CD8-positive, alpha-beta memory T cell (primary cell): ENCODE measurements at regions not wholly inside any gene's neighbourhood (a gene's known extent, or its start where the extent isn't known, plus 50 kb on each side); places are given as distances from the start of the nearest gene placed in this dataset.

Experiments
- CTCF ChIA-PET: fragments of 350-600 bp; sonication (Branson Sonifier 250); formaldehyde crosslinking; loops from one replicate; lab custom pipeline; 2021; ENCODE audit warnings: antibody characterized with exemption; lab: Charles Lee
- POLR2A ChIA-PET: fragments of 350-600 bp; sonication (Branson Sonifier 250); formaldehyde crosslinking; loops from one replicate; lab custom pipeline; 2021; ENCODE audit warnings: antibody characterized with exemption; lab: Charles Lee
- DNase-seq, 5 donors: peaks; one replicate each; pipeline versions ENCODE4 v3.0.0 to v3.0.0-alpha.2; 2020 to 2022; ENCODE audit warnings: mixed read lengths in 1 of 5
- H3K27ac ChIP-seq: one replicate; pipeline ENCODE4 v1.7.0; 2013; ENCODE audit warnings: low read depth, mild to moderate bottlenecking, low read length, moderate library complexity
- H3K27me3 ChIP-seq: 2 replicates; pipeline ENCODE4 v1.7.0; 2013; ENCODE audit warnings: low read length, mild to moderate bottlenecking; ENCODE audit not compliant: insufficient read depth, poor library complexity, severe bottlenecking
- H3K36me3 ChIP-seq: 2 replicates; pipeline ENCODE4 v1.7.0; 2013; ENCODE audit warnings: mild to moderate bottlenecking, low read length, moderate library complexity; ENCODE audit not compliant: insufficient read depth
- H3K4me1 ChIP-seq: 2 replicates; pipeline ENCODE4 v1.7.0; 2013; ENCODE audit warnings: mild to moderate bottlenecking, low read length, moderate library complexity; ENCODE audit not compliant: insufficient read depth
- H3K4me3 ChIP-seq: 2 replicates; pipeline ENCODE4 v1.7.0; 2013; ENCODE audit warnings: mild to moderate bottlenecking, low read length
- H3K9me3 ChIP-seq: 2 replicates; pipeline ENCODE4 v1.7.0; 2013; ENCODE audit warnings: mild to moderate bottlenecking, low read length
- H3K27ac Mint-ChIP-seq, 8 donors: one replicate each; pipeline ENCODE4 v1.8.0; 2020 to 2021; ENCODE audit warnings: mixed read lengths in 8 of 8, mild to moderate bottlenecking in 6 of 8, inconsistent platforms in 3 of 8, moderate library complexity in 3 of 8
- H3K27me3 Mint-ChIP-seq, 2 donors: one replicate each; pipeline ENCODE4 v1.8.0; 2020 to 2021; ENCODE audit warnings: mixed read lengths in 2 of 2, mild to moderate bottlenecking in 1 of 2, moderate library complexity in 1 of 2
- H3K36me3 Mint-ChIP-seq, 3 donors: one replicate each; pipeline ENCODE4 v1.8.0; 2020 to 2021; ENCODE audit warnings: mixed read lengths in 3 of 3, inconsistent platforms in 1 of 3, mild to moderate bottlenecking in 1 of 3
- H3K4me1 Mint-ChIP-seq, 3 donors: one replicate each; pipeline ENCODE4 v1.8.0; 2020 to 2021; ENCODE audit warnings: mixed read lengths in 3 of 3, inconsistent platforms in 1 of 3, mild to moderate bottlenecking in 1 of 3
- H3K4me3 Mint-ChIP-seq, 7 donors: one replicate each; pipeline ENCODE4 v1.8.0; 2020 to 2021; ENCODE audit warnings: mixed read lengths in 7 of 7, mild to moderate bottlenecking in 6 of 7, moderate library complexity in 4 of 7, inconsistent platforms in 2 of 7
- H3K9me3 Mint-ChIP-seq, 5 donors: one replicate each; pipeline ENCODE4 v1.8.0; 2020 to 2022; ENCODE audit warnings: mixed read lengths in 5 of 5, mild to moderate bottlenecking in 3 of 5, moderate library complexity in 2 of 5, inconsistent platforms in 1 of 5

DNA sequence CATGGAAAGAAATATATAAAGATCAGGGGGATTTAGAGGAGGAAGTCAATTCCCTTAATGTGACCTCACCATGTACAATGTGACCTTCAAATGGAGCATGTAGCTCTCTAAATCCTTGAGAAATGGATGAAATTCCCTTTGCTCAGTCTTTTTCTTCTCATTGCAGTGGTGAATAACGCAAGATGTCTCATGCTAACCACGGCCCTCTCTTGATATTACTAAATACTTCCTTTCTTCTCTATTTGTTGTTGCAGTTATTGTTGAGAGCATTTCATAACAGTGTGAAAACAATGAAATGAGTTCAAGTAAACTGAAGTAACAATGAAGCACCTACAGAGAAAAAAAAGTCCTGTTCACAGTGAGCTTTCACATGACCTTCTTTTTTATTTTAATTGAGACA, 55.6 kb downstream of the ZNF281 start:
- peaks cover 0 to 2% (median 0%) of the 10 kb centered on the region in 3 donors for H3K36me3 Mint-ChIP-seq
- CTCF ChIA-PET = no interaction called here
- no peaks in the 10 kb centered on the region for H3K9me3 Mint-ChIP-seq
- H3K27ac ChIP-seq = no peak overlapping the region
- no peaks in the 10 kb centered on the region for H3K27me3 Mint-ChIP-seq
- no peaks in the 10 kb centered on the region for H3K36me3 ChIP-seq
- no peak for DNase-seq
- no peaks in the 10 kb centered on the region for H3K9me3 ChIP-seq
- POLR2A ChIA-PET = no interaction called here
- H3K4me3 Mint-ChIP-seq = no peak overlapping the region
- peak overlapping the region in 1 of 8 donors; percentile 24 for H3K27ac Mint-ChIP-seq
- no peak overlapping the region for H3K4me3 ChIP-seq
- peaks cover 16% of the 10 kb centered on the region for H3K4me1 ChIP-seq
- peaks cover 31 to 40% (median 38%) of the 10 kb centered on the region in 3 donors for H3K4me1 Mint-ChIP-seq
- H3K27me3 ChIP-seq = no peaks in the 10 kb centered on the region

- DNase-seq = no peak
- Mint-ChIP-seq H3K4me1 (peaks cover 31 to 40% (median 38%) of the 10 kb centered on the region in 3 donors), H3K27ac (peak overlapping the region in 5 of 8 donors; percentile 47 to 93 (median 89)), H3K9me3 (no peaks in the 10 kb centered on the region), H3K4me3 (peak overlapping the region in 5 of 7 donors; percentile 42 to 73 (median 67)), H3K36me3 (peaks cover 0 to 2% (median 0%) of the 10 kb centered on the region in 3 donors), H3K27me3 (no peaks in the 10 kb centered on the region)
- H3K4me3 ChIP-seq = no peak overlapping the region
- H3K4me1 ChIP-seq = peaks cover 16% of the 10 kb centered on the region
- CTCF ChIA-PET = no interaction called here
- H3K9me3 ChIP-seq = no peaks in the 10 kb centered on the region
- no peak overlapping the region for H3K27ac ChIP-seq
- no peaks in the 10 kb centered on the region for H3K27me3 ChIP-seq
- POLR2A ChIA-PET = no interaction called here
- H3K36me3 ChIP-seq = no peaks in the 10 kb centered on the region
These were observed 56.6 kb downstream of the ZNF281 start for GRCh38 chr1:200353232-200353631.

DNA sequence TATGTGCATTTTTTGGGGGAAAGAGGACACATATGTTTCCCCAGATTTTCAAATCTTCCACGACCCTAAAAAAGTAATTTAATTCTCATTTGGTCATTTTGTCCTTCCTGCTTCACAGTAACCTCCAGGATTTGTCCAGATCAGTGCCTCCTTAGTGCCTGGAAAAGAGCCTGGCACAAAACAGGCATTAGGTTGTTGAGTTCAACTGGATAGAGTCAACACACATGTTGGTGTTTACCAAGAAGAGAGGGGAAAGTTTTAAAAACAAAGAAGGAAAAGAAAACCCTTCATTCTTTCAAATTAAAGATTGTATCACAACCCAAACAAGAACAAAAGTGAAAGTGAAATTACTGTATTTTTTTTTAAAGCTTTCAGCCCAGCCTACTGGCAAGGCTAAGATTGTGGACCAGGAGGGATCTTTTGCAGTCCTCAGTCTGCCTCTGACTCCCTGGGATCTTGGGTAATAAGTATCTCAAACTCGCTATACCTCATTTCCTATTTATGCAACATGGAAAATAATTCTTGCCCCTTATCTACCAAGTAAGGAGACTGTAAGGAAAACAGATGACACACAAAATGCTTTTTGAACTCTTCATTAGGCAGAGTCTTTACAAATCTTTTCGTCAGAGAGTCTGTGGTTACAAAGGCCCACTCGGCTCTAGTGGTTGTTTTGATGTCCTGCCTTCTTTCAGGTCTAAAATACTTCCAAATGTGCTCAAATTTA, 57.8 kb downstream of the ZNF281 start:
- H3K27me3 ChIP-seq = no peaks in the 10 kb centered on the region
- H3K27ac ChIP-seq = no peak overlapping the region
- H3K9me3 ChIP-seq = no peaks in the 10 kb centered on the region
- H3K4me3 ChIP-seq = peak overlapping the region; percentile 35
- H3K4me1 Mint-ChIP-seq = peaks cover 31 to 40% (median 38%) of the 10 kb centered on the region in 3 donors
- ChIA-PET POLR2A (no interaction called here), CTCF (no interaction called here)
- peak overlapping the region; percentile 25 to 94 (median 82) for H3K27ac Mint-ChIP-seq
- no peaks in the 10 kb centered on the region for H3K27me3 Mint-ChIP-seq
- peak overlapping the region in 6 of 7 donors; percentile 76 to 89 (median 80) for H3K4me3 Mint-ChIP-seq
- H3K4me1 ChIP-seq = peaks cover 16% of the 10 kb centered on the region
- H3K9me3 Mint-ChIP-seq = no peaks in the 10 kb centered on the region
- peaks cover 0 to 2% (median 0%) of the 10 kb centered on the region in 3 donors for H3K36me3 Mint-ChIP-seq
- DNase-seq = peak in 2 of 5 donors; percentile 31 to 35
- no peaks in the 10 kb centered on the region for H3K36me3 ChIP-seq

DNA sequence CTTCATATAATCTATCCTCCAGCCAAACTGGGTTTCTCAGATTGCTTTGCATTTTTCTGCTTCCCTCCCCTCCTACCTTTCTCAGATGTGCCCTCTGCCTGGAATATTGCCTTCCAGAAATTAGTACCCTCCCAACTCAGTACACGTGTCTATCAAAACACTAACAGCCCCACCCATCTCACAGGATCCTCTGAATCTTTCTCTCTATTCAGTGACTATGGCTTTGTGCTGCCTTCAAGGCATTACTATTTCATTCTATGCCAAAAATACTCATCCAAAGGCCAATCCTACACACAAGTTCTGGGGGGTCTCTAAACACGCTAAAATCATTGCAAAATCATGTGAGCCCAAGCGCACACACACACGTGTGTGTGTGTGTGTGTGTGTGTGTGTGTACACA, 58.4 kb downstream of the ZNF281 start:
- H3K27ac Mint-ChIP-seq = peak overlapping the region in 6 of 8 donors; percentile 25 to 94 (median 74)
- Histone ChIP-seq H3K27ac (no peak overlapping the region), H3K4me3 (peak overlapping the region; percentile 35), H3K4me1 (peaks cover 16% of the 10 kb centered on the region), H3K36me3 (no peaks in the 10 kb centered on the region), H3K27me3 (no peaks in the 10 kb centered on the region), H3K9me3 (no peaks in the 10 kb centered on the region)
- H3K4me3 Mint-ChIP-seq = peak overlapping the region; percentile 16 to 89 (median 79)
- H3K27me3 Mint-ChIP-seq = no peaks in the 10 kb centered on the region
- POLR2A ChIA-PET = no interaction called here
- CTCF ChIA-PET = no interaction called here
- peaks cover 0 to 2% (median 0%) of the 10 kb centered on the region in 3 donors for H3K36me3 Mint-ChIP-seq
- no peaks in the 10 kb centered on the region for H3K9me3 Mint-ChIP-seq
- peaks cover 31 to 40% (median 38%) of the 10 kb centered on the region in 3 donors for H3K4me1 Mint-ChIP-seq
- no peak for DNase-seq

DNA sequence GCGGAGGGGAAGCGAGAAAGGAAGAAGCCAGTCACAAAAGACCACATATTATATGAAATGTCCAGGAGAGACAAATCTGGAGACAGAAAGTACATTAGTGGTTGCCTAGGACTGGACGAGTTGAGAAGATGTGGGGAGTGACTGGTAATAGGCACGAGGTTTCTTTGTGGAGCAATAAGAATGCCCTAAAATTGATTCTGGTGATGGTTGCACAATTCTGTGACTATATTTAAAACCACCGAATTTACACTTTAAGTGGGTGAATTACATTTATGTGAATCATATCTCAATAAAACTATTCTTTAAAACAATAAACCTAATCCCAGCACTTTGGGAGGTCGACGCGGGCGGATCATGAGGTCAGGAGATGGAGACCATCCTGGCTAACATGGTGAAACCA, 63.1 kb downstream of the ZNF281 start:
- no peak for DNase-seq
- no peak overlapping the region for H3K27ac ChIP-seq
- H3K9me3 ChIP-seq = no peaks in the 10 kb centered on the region
- Mint-ChIP-seq H3K36me3 (no peaks in the 10 kb centered on the region), H3K9me3 (no peaks in the 10 kb centered on the region), H3K27ac (no peak overlapping the region), H3K4me3 (no peak overlapping the region), H3K27me3 (peaks cover 3% of the 10 kb centered on the region in 2 donors), H3K4me1 (peaks cover 6% of the 10 kb centered on the region in 3 donors)
- ChIA-PET POLR2A (no interaction called here), CTCF (no interaction called here)
- H3K4me1 ChIP-seq = peaks cover 6% of the 10 kb centered on the region
- H3K36me3 ChIP-seq = no peaks in the 10 kb centered on the region
- H3K27me3 ChIP-seq = no peaks in the 10 kb centered on the region
- H3K4me3 ChIP-seq = no peak overlapping the region

DNA sequence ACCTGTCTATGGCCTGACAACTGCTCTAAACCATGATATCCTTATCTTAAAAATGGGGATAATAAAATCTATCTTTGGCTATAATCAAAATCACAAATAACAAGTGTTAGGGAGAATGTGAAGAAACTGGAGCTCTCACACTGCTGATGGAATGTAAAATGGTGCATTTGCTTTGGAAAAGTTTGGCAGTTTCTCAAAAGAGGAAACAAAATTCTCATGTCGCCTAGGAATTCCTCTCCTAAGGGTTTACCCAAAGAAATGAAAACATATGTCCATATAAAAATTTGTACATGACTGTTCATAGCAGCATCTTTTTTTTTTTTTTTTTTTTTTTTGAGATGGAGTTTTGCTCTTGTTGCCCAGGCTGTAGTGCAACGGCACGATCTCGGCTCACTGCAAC, 64.3 kb downstream of the ZNF281 start:
- ChIA-PET POLR2A (no interaction called here), CTCF (no interaction called here)
- Mint-ChIP-seq H3K27me3 (peaks cover 3 to 4% of the 10 kb centered on the region in 2 donors), H3K27ac (no peak overlapping the region), H3K36me3 (no peaks in the 10 kb centered on the region), H3K9me3 (no peaks in the 10 kb centered on the region), H3K4me3 (no peak overlapping the region), H3K4me1 (no peaks in the 10 kb centered on the region)
- Histone ChIP-seq H3K27me3 (no peaks in the 10 kb centered on the region), H3K27ac (no peak overlapping the region), H3K36me3 (no peaks in the 10 kb centered on the region), H3K4me1 (no peaks in the 10 kb centered on the region), H3K9me3 (no peaks in the 10 kb centered on the region), H3K4me3 (no peak overlapping the region)
- no peak for DNase-seq

- POLR2A ChIA-PET = no interaction called here
- peaks cover 3 to 7% of the 10 kb centered on the region in 2 donors for H3K27me3 Mint-ChIP-seq
- H3K9me3 ChIP-seq = no peaks in the 10 kb centered on the region
- DNase-seq = no peak
- no peaks in the 10 kb centered on the region for H3K4me1 ChIP-seq
- H3K4me1 Mint-ChIP-seq = no peaks in the 10 kb centered on the region
- CTCF ChIA-PET = no interaction called here
- no peak overlapping the region for H3K4me3 Mint-ChIP-seq
- H3K27ac Mint-ChIP-seq = no peak overlapping the region
- H3K27me3 ChIP-seq = no peaks in the 10 kb centered on the region
- H3K9me3 Mint-ChIP-seq = no peaks in the 10 kb centered on the region
- H3K36me3 Mint-ChIP-seq = no peaks in the 10 kb centered on the region
- H3K27ac ChIP-seq = no peak overlapping the region
- no peak overlapping the region for H3K4me3 ChIP-seq
- H3K36me3 ChIP-seq = no peaks in the 10 kb centered on the region
These were observed 66.0 kb downstream of the ZNF281 start for GRCh38 chr1:200343874-200344273.

DNA sequence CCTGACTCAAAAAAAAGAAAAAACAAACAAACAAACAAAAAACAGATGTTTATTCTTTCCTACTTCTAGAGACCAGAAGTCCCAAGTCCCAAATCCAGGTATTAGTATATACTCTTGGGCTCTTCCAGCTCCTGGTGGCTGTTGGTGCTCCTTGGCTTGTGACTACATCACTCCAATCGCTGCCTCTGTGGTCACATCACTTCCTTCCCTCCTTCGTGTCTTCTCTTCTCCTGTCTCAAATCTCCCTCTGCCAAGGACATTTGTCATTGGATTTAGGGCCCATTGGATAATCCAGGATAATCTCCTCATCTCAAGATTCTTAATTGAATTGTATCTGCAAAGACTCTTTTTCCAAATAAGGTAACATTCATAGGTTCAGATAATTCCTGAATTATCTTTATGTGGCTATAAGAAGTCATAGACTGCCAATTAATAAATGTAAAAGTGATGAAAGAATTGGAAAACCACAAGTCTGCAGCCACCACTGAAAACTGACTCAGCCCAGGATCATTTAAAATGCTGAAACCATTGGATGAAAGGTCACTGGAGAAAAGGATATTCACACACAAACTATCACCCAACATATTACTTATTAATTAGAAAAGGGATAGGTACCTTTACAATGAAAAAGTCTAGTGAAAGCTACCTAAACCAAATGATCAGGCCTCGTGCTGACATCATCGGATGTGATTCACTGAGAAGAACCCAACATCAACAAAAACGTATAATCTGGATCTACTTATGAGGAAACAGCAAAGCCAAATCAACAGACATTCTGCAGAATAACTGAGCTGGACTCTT, 67.1 kb downstream of the ZNF281 start:
- H3K27ac ChIP-seq = no peak overlapping the region
- no peaks in the 10 kb centered on the region for H3K9me3 ChIP-seq
- Mint-ChIP-seq H3K9me3 (no peaks in the 10 kb centered on the region), H3K4me1 (peaks cover 2 to 7% (median 7%) of the 10 kb centered on the region in 3 donors), H3K4me3 (no peak overlapping the region), H3K27me3 (peaks cover 3 to 7% of the 10 kb centered on the region in 2 donors), H3K27ac (no peak overlapping the region), H3K36me3 (no peaks in the 10 kb centered on the region)
- no peaks in the 10 kb centered on the region for H3K27me3 ChIP-seq
- ChIA-PET CTCF (no interaction called here), POLR2A (no interaction called here)
- H3K4me1 ChIP-seq = peaks cover 9% of the 10 kb centered on the region
- H3K36me3 ChIP-seq = no peaks in the 10 kb centered on the region
- H3K4me3 ChIP-seq = no peak overlapping the region
- no peak for DNase-seq
